ENCODE measurements at regions not wholly inside any gene's neighbourhood (a gene's known extent, or its start where the extent isn't known, plus 50 kb on each side); places are given as distances from the start of the nearest gene placed in this dataset.

DNA sequence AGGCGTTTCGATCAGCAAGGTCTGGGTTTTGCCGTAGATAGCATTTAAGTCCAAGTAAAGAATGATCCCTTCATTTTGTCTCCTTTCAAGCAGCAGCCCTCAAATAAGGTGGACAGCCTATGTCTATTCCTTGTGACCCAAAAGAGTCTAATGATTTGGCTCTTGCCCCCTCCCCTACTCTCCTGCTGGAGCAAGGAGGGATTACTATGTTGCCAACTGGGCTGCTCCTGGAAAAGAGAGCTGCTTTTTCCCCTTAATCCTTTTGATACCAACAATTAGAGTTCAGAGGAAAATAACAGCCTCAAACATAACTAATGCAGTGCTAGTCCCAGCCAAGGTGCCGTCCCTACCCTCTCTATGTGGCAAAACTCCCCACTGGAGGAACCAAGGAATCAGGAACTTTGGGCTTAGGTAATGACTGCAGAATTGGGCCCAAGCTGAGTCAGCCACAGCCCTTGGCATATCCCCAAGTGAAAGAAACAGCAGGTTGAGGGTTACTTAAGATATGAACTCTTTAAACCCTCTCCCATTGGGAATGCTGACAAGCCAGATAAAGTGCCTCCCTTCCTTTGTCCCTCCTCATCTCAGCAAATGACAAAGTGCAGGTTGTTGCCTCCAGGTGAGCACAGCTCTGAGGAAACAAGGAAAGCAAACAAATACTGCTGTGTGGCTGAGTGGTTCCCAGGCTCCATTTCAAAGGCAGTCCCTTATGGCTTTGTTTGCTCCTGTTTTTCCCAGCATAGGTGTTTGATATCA, 643.7 kb downstream of the INHBA start:
- peak; percentile 13 for DNase-seq

GRCh38 chr7:41054960-41055661, 647.8 kb downstream of the INHBA start:
- DNase-seq: no peak

GRCh38 chr7:41053820-41054219, 649.1 kb downstream of the INHBA start:
- DNase-seq: no peak

DNA sequence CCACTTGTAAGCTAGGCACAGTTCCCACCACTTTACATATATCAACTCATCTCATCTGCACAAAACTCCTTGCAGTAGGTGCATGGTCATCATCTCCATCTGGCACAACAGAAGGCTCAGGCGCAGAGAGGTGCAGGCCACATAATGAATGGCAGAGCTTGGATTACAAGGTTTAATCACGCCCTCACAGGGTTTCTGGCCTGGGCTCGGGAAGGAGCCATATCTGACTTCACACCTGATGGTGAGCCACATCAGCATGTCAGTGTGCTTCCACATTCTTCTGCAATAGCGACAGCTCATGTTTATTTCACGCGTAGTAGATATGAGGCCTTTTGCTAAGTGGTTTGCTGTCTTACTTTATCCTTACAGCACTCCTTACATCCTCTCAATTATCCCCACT, 650.2 kb downstream of the INHBA start:
- no peak for DNase-seq

DNA sequence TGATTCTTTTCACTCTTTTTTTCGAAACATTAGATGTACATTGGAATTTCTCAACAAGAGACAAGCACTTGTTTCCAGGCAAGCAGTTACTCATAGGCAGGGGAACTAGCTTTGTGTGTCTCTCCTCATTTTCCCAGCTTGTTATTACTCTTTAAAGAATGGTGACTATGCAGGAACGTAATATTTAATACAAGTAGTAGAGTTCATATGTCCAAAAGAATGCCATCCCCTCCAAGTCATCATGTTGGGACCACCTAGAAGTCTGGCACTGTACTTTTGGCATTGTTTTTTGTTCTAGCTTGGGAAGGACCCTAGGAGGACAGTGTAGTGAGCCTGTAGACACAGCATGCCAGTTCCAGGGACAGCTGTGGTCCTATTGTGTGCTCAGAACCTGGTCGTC, 650.7 kb downstream of the INHBA start:
- DNase-seq: no peak

- no peak for DNase-seq
Observed at GRCh38 chr7:41051535-41051934, 651.4 kb downstream of the INHBA start.

DNA sequence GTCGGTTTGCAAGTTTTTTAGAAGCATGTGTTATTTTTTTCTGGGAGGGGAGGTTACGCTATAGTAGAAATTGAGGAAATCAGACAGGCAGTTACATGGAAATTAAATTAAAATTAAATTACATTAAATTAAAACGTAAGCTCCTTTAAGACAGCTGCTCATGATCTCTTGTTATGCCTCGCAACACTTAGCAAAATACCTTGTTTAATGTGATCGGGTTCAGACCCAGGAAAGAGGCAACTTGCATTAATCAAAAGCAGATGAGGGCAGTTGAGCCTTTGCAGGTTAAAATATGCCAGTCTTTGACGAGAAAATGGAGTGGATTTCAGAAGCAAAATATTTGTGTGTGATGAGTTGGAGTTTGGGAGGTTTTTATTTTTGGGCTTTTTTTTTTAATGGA, 651.8 kb downstream of the INHBA start:
- DNase-seq: no peak

GRCh38 chr7:41048771-41049170, 654.1 kb downstream of the INHBA start:
- no peak for DNase-seq

- no peak for DNase-seq
Observed at GRCh38 chr7:41047789-41048191, 655.1 kb downstream of the INHBA start.

DNA sequence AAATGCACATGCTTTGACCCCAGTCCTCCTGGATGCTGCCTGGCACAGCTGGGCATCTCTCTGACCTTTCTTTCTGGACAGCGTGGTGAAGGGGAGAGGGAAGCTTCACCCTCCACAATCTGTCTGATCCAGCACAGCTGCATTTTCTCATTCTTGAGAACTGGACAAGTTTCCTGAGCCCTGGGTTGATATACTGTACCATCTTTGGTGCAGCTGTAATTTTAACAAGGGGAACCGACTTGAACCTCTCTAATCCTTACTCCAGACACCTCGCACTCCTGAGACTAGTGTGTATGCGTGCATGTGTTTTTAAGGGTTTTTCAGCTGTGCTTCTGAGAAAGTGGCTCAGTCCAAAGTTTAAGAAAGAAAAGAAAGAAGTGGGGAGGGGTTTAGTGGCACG, 655.7 kb downstream of the INHBA start:
- DNase-seq: no peak

GRCh38 chr7:41046776-41047175, 656.1 kb downstream of the INHBA start:
- no peak for DNase-seq

- no peak for DNase-seq
Observed at GRCh38 chr7:41046221-41046761, 656.6 kb downstream of the INHBA start.

GRCh38 chr7:41045556-41046123, 657.2 kb downstream of the INHBA start:
- no peak for DNase-seq

DNA sequence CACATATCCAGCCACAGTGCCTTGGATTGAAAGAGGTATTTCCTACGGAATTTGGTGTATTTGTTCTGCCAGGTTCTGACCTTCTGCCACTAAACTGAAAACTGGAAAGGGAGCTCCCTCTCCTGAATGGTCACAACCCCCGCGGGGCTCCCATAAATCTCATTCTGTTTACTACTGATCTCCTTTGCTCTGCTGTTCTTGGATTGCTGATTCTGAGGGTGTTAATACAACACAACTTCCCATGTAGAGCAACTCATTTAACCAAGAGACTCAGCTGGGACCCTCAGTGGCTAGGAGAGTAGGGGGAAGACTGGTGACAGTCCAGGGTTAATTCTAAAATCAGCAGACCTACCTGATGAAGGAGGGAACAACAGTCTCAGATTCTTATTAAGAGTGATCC, 662.9 kb downstream of the INHBA start:
- DNase-seq: no peak

- DNase-seq: no peak
Observed at GRCh38 chr7:41039386-41039953, 663.4 kb downstream of the INHBA start.

DNA sequence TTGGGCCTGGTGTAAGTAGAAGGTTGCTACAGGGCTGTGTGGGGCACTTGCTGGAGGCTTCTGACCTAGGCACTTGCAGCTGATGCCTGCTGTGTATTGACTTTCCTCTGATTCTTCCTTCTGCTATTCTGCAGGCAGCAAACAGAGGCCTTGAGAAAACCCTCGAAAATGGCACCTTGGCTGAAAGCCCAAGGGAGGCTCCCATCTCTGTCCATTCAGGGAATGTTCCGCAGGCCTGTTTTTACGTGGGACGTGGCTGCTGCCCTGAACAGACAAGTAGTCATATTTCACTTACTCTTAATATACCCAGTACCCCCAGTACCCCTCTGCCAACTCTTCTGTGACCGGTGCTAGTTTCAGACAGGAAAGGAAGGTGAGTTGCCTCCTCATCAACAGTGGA, 664.7 kb downstream of the INHBA start:
- no peak for DNase-seq

DNA sequence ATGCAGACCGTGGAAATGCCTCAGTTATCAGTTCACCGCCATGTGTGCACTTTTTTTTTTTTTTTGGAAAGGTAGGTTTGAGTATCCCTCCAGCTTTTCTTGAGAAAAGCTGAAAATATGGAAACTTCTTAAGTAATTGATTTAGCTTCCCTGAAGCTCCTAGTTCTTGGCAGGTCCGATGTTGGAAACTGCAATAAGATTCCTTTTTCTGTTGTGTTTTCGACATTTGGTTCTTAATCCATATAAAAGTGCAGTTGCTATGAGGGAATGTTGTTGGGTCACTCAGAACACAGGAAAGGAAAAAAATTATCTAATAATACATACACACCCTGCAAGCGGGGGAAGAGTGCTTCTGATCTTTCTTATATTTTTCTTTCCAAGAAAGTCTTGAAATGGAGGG, 665.2 kb downstream of the INHBA start:
- DNase-seq: no peak

DNA sequence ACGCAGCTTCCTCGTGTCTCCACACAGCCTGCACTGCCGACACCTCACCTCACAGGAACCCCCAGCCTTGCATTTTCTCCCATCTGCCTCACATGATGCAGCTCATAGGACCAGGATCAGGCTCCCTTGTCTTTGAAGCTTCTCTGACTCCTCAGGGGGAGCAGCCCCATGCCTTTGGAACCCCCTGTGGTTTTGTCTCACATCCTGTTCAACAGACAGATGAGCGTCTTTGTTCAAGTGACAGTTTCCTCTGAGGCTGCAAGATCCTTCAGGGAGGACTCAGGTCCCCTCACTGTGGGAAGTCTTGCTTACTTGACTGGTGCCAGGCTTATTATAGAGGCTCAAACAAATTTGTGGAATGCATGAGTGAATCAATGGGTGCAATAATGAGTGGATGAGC, 667.1 kb downstream of the INHBA start:
- no peak for DNase-seq

DNA sequence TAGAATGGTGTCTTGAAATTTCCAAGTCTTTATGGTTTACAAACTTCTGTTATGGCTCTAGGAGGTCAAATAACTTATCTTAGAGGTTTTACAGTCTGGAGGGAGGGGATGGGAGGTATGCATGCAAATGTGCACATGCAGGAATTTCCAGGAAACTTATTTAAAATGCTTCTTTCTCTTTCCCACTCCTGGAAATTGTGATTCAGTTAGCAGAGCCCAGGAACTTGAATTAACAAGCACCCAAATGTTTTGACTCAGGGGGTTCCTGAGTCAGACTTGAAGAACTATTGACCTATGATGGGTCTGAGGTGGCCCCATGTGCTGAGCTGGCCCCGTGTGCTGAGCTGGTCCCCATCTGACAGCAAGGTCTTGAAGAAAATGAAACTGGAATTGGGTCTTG, 669.4 kb downstream of the INHBA start:
- no peak for DNase-seq

GRCh38 chr7:41030673-41031072, 672.2 kb downstream of the INHBA start:
- DNase-seq: no peak

DNA sequence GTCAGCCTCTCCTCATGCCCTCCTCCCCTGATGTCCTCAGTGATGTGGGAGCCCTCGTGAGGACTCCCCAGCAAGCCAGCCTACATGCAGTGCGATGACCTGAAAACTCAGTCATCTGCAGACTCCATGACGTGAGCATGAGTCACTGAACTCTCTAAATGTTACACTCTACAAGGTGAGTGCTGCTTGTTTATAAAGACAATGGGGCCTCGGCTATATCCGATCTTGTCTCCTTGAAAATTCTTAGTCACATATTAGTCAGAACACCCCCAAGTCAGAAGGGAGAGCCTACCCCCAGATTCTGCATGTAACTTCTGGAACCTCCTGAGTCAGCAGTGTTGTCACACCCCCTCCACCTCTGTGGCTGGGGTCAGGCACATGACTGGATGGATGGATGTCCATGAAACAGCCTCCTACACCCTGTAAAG, 673.8 kb downstream of the INHBA start:
- no peak for DNase-seq

- DNase-seq: no peak
Observed at GRCh38 chr7:41028580-41028979, 674.3 kb downstream of the INHBA start.

DNA sequence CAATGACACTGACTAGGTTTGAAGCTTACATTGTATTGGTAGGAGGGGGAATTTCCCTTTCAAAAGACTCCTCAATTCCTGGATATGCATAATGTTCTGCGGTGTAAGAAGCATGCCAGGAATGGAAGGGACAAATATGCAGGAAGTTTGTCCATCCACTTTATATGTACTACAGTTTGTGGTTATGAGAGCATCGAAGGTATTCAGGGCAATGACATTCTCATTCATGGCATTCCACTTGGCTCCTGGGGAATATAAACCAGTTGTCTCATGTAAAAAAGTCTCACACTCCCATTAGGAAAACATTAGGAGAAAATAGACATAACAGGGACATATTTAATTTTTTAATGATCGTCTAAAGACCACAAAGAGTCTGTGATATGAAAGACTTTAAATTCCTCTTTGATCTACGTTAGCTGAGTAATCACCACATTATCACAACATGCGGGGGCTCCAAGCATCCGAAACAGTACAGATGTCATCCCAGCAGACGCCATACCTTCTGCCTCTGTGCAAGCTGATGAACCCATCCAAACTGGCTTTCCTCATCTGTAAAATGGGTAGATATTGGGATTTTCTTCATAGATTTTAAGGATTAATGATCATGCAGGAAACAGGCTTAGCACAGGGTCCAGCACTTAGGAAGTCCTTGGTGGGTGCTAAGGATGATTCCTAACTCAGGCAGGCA, 675.3 kb downstream of the INHBA start:
- no peak for DNase-seq

Measured in inflammatory macrophage treated with lipopolysaccharide for 4 hours (primary cell).